ENCODE measurements at regions not wholly inside any gene's neighbourhood (a gene's known extent, or its start where the extent isn't known, plus 50 kb on each side); places are given as distances from the start of the nearest gene placed in this dataset.
A peak's percentile ranks its signal among the peaks of the same experiment; 100 is the strongest.

- Histone ChIP-seq H3K36me3 (no peaks in the 10 kb centered on the region), H3K27ac (no peak overlapping the region), H3K9me3 (no peaks in the 10 kb centered on the region), H3K27me3 (no peaks in the 10 kb centered on the region), H3K4me3 (peak overlapping the region in 1 of 4 donors; percentile 64), H3K4me1 (no peaks in the 10 kb centered on the region)
- no peak for TF ChIP-seq CTCF (IDR thresholded peaks at IDR 0.05)
- no peak for TF ChIP-seq POLR2A (IDR thresholded peaks at IDR 0.05)
- no peak for DNase-seq
Measured at GRCh38 chrY:12421788-12422124, 279.3 kb upstream of the USP9Y start.

GRCh38 chrY:12422536-12422935, 278.5 kb upstream of the USP9Y start:
- no peaks in the 10 kb centered on the region for H3K36me3 ChIP-seq
- TF ChIP-seq CTCF (IDR thresholded peaks at IDR 0.05) (no peak), POLR2A (IDR thresholded peaks at IDR 0.05) (no peak)
- no peaks in the 10 kb centered on the region for H3K9me3 ChIP-seq
- DNase-seq: no peak
- H3K4me3 ChIP-seq: no peak overlapping the region
- no peaks in the 10 kb centered on the region for H3K4me1 ChIP-seq
- H3K27ac ChIP-seq: no peak overlapping the region
- no peaks in the 10 kb centered on the region for H3K27me3 ChIP-seq

GRCh38 chrY:12423416-12424252, 277.4 kb upstream of the USP9Y start:
- Histone ChIP-seq H3K4me1 (no peaks in the 10 kb centered on the region), H3K4me3 (no peak overlapping the region), H3K27ac (no peak overlapping the region), H3K27me3 (no peaks in the 10 kb centered on the region), H3K36me3 (no peaks in the 10 kb centered on the region), H3K9me3 (no peaks in the 10 kb centered on the region)
- no peak for DNase-seq
- TF ChIP-seq POLR2A (IDR thresholded peaks at IDR 0.05) (no peak), CTCF (IDR thresholded peaks at IDR 0.05) (no peak)

- DNase-seq: no peak
- Histone ChIP-seq H3K36me3 (no peaks in the 10 kb centered on the region), H3K4me1 (no peaks in the 10 kb centered on the region), H3K27ac (no peak overlapping the region), H3K4me3 (no peak overlapping the region), H3K9me3 (no peaks in the 10 kb centered on the region), H3K27me3 (no peaks in the 10 kb centered on the region)
- TF ChIP-seq POLR2A (IDR thresholded peaks at IDR 0.05): no peak
- TF ChIP-seq CTCF (IDR thresholded peaks at IDR 0.05): no peak
Measured at GRCh38 chrY:12425506-12425905, 275.5 kb upstream of the USP9Y start.

- Histone ChIP-seq H3K9me3 (no peaks in the 10 kb centered on the region), H3K27ac (no peak overlapping the region), H3K4me1 (no peaks in the 10 kb centered on the region), H3K36me3 (no peaks in the 10 kb centered on the region), H3K4me3 (no peak overlapping the region), H3K27me3 (no peaks in the 10 kb centered on the region)
- no peak for TF ChIP-seq POLR2A (IDR thresholded peaks at IDR 0.05)
- TF ChIP-seq CTCF (IDR thresholded peaks at IDR 0.05): no peak
- DNase-seq: no peak
Measured at GRCh38 chrY:12427361-12427760, 273.7 kb upstream of the USP9Y start.
